ENCODE measurements at regions not wholly inside any gene's neighbourhood (a gene's known extent, or its start where the extent isn't known, plus 50 kb on each side); places are given as distances from the start of the nearest gene placed in this dataset.

- Histone ChIP-seq H3K36me3 (replicated peaks in 1 of 2; ENCODE audit: control insufficient read depth in 1 of 2, insufficient read depth in 2 of 2, low read length in 1 of 2) (no peaks in the 10 kb centered on the region), H3K9ac (no peak overlapping the region), H3F3A (replicated peaks; ENCODE audit: insufficient read depth) (no peaks in the 10 kb centered on the region), H3K27ac (ENCODE audit: low read depth in 2 of 2, low read length in 1 of 2) (no peak overlapping the region), H3K4me3 (ENCODE audit: low read depth in 2 of 2, low read length in 1 of 2) (no peak overlapping the region), H2AFZ (ENCODE audit: low read depth) (no peak overlapping the region), H3K4me1 (ENCODE audit: control insufficient read depth in 1 of 2, insufficient read depth in 2 of 2, low read depth in 1 of 2, low read length in 1 of 2) (no peaks in the 10 kb centered on the region), H3K9me3 (no peaks in the 10 kb centered on the region), H4K20me1 (ENCODE audit: insufficient read depth) (no peaks in the 10 kb centered on the region), H3K9me2 (no peaks in the 10 kb centered on the region), H3K27me3 (ENCODE audit: insufficient read depth) (no peaks in the 10 kb centered on the region), H3K79me2 (ENCODE audit: insufficient read depth) (no peaks in the 10 kb centered on the region), H3K4me2 (no peak overlapping the region)
- WGBS (ENCODE audit: low lambda C conversion rate), result 0% methylated on average over 1 of the region's 1 CpG
- ChIA-PET POLR2A (no interaction called here), CTCF (interaction anchor here (1.1 kb wide), 1 partner anchor 9 kb away, joined by 3 read pairs; no protein-coding TSS in a partner anchor)
- DNase-seq, result no peak
- TF ChIP-seq USF1 (IDR thresholded peaks at IDR 0.05; ENCODE audit: borderline replicate concordance, low read depth), result no peak
- TF ChIP-seq EZH2phosphoT487 (IDR thresholded peaks at IDR 0.05; ENCODE audit: borderline replicate concordance, low read depth), result no peak
- no peak for TF ChIP-seq POLR2AphosphoS5 (IDR thresholded peaks at IDR 0.05; ENCODE audit: low read depth, low read length)
- no peak for TF ChIP-seq FOSL2 (IDR thresholded peaks at IDR 0.05; ENCODE audit: borderline replicate concordance, low read depth)
- TF ChIP-seq USF2 (IDR thresholded peaks at IDR 0.05; ENCODE audit: borderline replicate concordance, low read depth, low read length), result no peak
- no peak for TF ChIP-seq RCOR1 (IDR thresholded peaks at IDR 0.05; ENCODE audit: low read length)
- TF ChIP-seq MEF2A (IDR thresholded peaks at IDR 0.05; ENCODE audit: borderline replicate concordance, low read depth), result no peak
- TF ChIP-seq NRF1 (IDR thresholded peaks at IDR 0.05; ENCODE audit: low read depth, low read length), result no peak
- no peak for TF ChIP-seq FOXM1 (IDR thresholded peaks at IDR 0.05; ENCODE audit: low read depth)
- TF ChIP-seq TEAD4 (IDR thresholded peaks at IDR 0.05; ENCODE audit: borderline replicate concordance, insufficient read depth), result no peak
- TF ChIP-seq FOXJ3 (CRISPR knock-in tag; IDR thresholded peaks at IDR 0.05), result no peak
- TF ChIP-seq ZBTB33 (IDR thresholded peaks at IDR 0.05; ENCODE audit: borderline replicate concordance, low read depth), result no peak
- TF ChIP-seq CHD2 (IDR thresholded peaks at IDR 0.05; ENCODE audit: low read length, partially characterized antibody), result no peak
- TF ChIP-seq GATA2 (CRISPR knock-in tag; IDR thresholded peaks at IDR 0.05), result no peak
- no peak for TF ChIP-seq YY1 (IDR thresholded peaks at IDR 0.05; ENCODE audit: low read depth)
- no peak for TF ChIP-seq EP300 (IDR thresholded peaks at IDR 0.05; ENCODE audit: borderline replicate concordance in 1 of 2, low read depth in 1 of 2, low read length in 1 of 2)
- TF ChIP-seq RXRA (IDR thresholded peaks at IDR 0.05; ENCODE audit: borderline replicate concordance, low read depth), result no peak
Measured at GRCh38 chr6:103175056-103175455, 1684.7 kb downstream of the HACE1 start.
